ENCODE measurements at regions not wholly inside any gene's neighbourhood (a gene's known extent, or its start where the extent isn't known, plus 50 kb on each side); places are given as distances from the start of the nearest gene placed in this dataset.

DNA sequence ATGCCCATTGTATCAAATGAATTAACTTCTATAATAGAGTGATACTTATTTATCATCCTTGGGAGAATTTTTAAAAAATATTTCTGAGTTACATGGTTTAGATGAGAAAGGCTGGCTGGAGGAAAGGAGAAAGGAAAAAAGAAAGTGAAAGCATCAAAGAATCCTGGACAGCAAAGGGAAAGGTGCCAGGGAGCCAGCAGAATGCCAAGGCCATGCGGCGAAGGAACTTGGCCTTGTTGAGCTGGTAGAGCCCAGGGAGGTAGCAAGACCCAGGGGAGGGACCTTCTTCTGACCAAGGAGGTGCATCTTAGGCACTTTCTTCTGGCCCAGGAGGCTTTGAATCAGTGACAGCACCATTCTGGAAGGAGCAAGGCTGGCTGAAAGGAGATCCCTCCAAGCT is 240.5 kb downstream of the ENC1 start:
- no peaks in the 10 kb centered on the region for H4K20me1 ChIP-seq
- no peak overlapping the region for H3K9ac ChIP-seq
- H3K9me3 ChIP-seq, result no peaks in the 10 kb centered on the region
- no peaks in the 10 kb centered on the region for H3K4me1 ChIP-seq
- no peak overlapping the region for H3K4me2 ChIP-seq
- no peak for TF ChIP-seq Cebpa-rat (IDR thresholded peaks at IDR 0.05)
- H3K27me3 ChIP-seq, result no peaks in the 10 kb centered on the region
- no peak overlapping the region for H3K27ac ChIP-seq
- H3K36me3 ChIP-seq, result no peaks in the 10 kb centered on the region
- no peak overlapping the region for H3K4me3 ChIP-seq

DNA sequence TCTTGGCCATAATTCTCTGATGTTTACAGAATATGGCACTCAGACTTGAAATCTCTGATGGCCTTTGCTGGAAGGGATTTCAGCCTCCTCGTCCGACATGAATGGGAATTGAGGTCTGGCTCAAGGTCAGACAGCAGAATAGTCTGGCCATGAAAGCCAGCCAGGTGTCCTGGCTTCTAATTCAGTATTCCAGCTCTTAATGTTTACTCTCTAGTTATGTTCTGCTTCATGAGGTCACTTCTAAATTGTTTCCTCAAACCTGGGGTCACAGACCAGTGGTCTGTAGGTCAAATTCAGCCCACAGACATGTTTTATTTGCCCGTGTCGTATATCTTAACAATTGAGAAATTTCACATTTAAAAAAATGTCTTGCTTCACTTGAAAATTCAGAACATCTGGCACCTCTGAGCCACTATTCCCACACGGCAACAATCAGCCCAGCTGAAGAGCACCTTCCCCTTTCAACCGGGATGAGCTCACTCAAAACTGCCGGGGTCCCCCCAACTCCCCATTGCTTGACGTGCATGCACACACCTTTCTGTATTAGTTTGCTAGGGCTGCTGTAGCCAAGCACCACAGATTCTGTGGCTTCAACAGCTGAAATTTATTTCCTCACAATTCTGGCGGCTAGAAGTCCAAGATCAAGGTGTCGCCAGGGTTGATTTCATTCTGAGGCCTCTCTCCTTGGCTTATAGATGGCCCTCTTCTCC is 243.5 kb downstream of the ENC1 start:
- Histone ChIP-seq H3K4me1 (no peaks in the 10 kb centered on the region), H3K9me3 (no peaks in the 10 kb centered on the region), H3K36me3 (no peaks in the 10 kb centered on the region), H4K20me1 (no peaks in the 10 kb centered on the region), H3K4me2 (no peak overlapping the region), H3K27me3 (no peaks in the 10 kb centered on the region), H3K27ac (no peak overlapping the region), H3K9ac (no peak overlapping the region), H3K4me3 (no peak overlapping the region)
- no peak for TF ChIP-seq Cebpa-rat (IDR thresholded peaks at IDR 0.05)

DNA sequence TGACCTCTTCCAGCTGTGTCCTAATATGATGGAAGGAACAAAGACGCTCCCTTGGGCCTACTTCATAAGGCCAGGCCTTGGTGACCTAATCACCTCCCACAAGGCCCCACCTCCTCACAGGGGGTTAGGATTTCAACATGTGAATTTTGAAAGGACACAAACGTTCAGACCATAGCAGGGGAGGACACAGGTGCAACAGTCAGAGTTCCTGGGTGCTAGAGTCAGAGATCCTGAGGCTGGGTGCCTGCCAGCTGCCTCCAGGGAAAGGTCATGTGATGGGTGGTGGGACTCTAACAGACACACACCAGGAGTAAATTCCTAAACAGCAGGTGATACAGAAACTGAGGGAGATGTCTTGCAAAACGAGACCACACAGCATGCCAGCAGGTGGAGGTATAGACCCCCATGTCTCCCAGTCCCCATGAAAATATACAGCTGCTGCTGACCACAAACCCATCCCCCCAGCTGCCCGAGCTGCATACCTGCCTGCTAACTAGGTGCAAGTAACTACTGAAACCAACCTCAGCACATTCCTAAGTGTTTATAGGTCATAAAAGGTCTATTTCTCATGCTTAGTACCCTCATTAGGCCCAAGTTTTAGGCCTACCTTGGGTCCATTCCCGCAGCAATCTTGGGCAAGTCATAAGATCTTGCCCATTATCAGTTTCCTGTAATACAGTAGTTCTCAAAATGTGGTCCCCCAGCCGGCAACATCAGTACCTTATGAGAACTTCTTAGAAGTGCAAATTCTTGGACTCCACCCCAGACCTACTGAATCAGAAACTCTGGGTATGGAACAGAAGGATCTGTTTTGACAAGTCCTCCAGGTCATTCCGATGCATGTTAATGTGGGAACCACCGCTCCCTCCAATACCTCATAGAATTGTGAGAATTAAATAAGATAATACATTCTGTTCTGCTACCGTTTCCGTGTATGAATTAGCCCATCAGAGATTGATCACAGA is 245.3 kb downstream of the ENC1 start:
- Histone ChIP-seq H3K27ac (no peak overlapping the region), H3K27me3 (no peaks in the 10 kb centered on the region), H3K4me1 (no peaks in the 10 kb centered on the region), H3K9me3 (no peaks in the 10 kb centered on the region), H3K4me3 (no peak overlapping the region), H3K9ac (no peak overlapping the region), H4K20me1 (no peaks in the 10 kb centered on the region), H3K36me3 (no peaks in the 10 kb centered on the region), H3K4me2 (no peak overlapping the region)
- no peak for TF ChIP-seq Cebpa-rat (IDR thresholded peaks at IDR 0.05)

DNA sequence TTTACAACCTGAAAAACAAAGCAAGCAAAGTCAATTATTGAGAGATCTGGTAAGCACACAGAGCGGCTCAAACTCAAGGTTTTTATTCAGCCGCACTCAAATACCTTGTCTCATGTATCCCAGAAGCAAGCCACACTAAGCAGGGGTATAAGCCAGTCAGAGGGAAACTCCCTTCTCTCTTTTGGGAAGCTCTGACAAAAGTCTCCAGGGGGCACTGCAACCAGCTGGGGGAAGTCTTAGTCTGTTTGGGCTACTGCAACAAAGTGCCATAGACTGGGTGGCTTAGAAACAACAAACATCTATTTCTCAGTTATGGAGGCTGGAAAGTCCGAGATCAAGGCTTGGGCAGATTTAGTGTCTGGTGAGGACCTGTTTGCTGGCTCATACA is 246.0 kb downstream of the ENC1 start:
- H3K9ac ChIP-seq, result no peak overlapping the region
- H3K4me2 ChIP-seq, result no peak overlapping the region
- H3K4me1 ChIP-seq, result no peaks in the 10 kb centered on the region
- no peaks in the 10 kb centered on the region for H3K36me3 ChIP-seq
- no peaks in the 10 kb centered on the region for H3K27me3 ChIP-seq
- no peak overlapping the region for H3K4me3 ChIP-seq
- no peaks in the 10 kb centered on the region for H3K9me3 ChIP-seq
- no peaks in the 10 kb centered on the region for H4K20me1 ChIP-seq
- no peak overlapping the region for H3K27ac ChIP-seq
- no peak for TF ChIP-seq Cebpa-rat (IDR thresholded peaks at IDR 0.05)

DNA sequence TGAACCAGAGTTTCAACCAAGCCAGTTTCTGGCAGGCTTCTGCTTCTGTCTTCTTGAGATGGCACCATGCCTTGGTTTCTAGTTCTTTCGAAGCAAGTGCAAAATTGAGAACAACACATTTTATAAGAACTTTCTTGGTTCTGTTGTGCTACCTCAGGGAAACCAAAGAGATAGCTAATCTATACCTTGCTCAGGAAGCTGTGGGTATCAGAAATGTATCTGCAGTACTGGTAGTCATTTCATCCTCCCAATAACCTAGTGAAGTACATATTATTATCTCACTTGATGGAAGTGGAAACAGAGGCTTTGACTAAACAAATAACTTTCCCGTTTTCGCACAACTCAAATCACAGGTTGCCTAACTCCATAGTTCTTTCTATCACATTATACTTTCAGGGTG is 246.6 kb downstream of the ENC1 start:
- Histone ChIP-seq H3K9me3 (no peaks in the 10 kb centered on the region), H3K36me3 (no peaks in the 10 kb centered on the region), H4K20me1 (no peaks in the 10 kb centered on the region), H3K9ac (no peak overlapping the region), H3K4me2 (no peak overlapping the region), H3K27me3 (no peaks in the 10 kb centered on the region), H3K4me1 (no peaks in the 10 kb centered on the region), H3K4me3 (no peak overlapping the region), H3K27ac (no peak overlapping the region)
- TF ChIP-seq Cebpa-rat (IDR thresholded peaks at IDR 0.05), result no peak

DNA sequence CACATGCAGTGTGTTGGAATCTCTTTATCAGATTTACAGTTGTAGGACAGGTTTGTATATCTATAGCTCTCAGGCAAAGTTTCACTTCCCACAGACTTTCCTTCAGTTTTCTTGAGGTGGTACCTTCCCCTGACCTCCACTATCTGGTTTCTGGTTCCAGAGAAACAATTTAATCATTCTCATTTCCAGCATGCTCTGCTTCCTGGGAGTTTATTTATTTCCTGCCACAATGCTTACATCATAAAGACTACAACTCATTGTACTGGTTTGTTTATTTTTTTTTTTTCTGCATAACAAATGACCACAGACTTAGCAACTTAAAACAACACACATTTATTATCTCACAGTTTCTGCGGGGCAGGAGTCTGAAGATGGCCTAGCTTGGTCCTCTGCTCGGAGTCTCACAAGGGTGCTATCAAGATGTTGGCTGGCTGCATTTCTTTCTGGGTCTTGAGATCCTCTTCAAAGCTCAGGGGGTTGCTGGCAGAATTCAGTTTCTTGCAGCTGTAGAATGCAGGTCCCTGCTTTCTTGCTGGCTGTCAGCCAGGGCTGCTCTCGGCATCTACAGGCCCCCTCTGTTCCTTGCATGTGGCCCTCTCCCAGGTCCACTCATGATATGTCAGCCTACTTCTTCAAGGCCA is 247.7 kb downstream of the ENC1 start:
- no peak for TF ChIP-seq Cebpa-rat (IDR thresholded peaks at IDR 0.05)
- no peak overlapping the region for H3K27ac ChIP-seq
- no peaks in the 10 kb centered on the region for H3K27me3 ChIP-seq

DNA sequence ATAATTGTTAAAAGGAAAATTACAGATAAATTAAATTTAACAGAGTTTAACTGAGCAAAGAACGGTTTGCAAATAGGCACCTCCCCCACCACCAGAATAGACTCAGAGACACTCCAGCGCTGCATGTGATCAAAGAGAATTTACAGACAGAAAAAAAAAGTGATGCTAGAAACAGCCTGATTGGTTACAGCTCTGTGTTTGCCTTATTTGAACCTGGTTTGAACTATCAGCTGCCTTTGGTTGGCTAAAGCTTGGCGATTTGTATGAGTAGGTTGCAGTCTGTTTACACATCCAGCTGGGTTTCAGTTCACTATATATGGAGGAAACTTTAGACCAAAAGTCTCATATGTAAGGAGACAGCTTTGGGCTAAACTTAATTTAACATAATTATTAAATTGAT is 249.1 kb downstream of the ENC1 start:
- Histone ChIP-seq H3K27ac (no peak overlapping the region), H3K4me2 (no peak overlapping the region), H3K27me3 (no peaks in the 10 kb centered on the region), H3K4me1 (no peaks in the 10 kb centered on the region), H3K4me3 (no peak overlapping the region), H3K9ac (no peak overlapping the region), H3K9me3 (no peaks in the 10 kb centered on the region), H3K36me3 (no peaks in the 10 kb centered on the region), H4K20me1 (no peaks in the 10 kb centered on the region)
- no peak for TF ChIP-seq Cebpa-rat (IDR thresholded peaks at IDR 0.05)

More for the DNA sequence above, 247.7 kb downstream of the ENC1 start:
- Histone ChIP-seq H3K9ac (no peak overlapping the region), H3K4me1 (no peaks in the 10 kb centered on the region), H3K4me2 (no peak overlapping the region), H3K36me3 (no peaks in the 10 kb centered on the region), H4K20me1 (no peaks in the 10 kb centered on the region), H3K4me3 (no peak overlapping the region), H3K9me3 (no peaks in the 10 kb centered on the region)

DNA sequence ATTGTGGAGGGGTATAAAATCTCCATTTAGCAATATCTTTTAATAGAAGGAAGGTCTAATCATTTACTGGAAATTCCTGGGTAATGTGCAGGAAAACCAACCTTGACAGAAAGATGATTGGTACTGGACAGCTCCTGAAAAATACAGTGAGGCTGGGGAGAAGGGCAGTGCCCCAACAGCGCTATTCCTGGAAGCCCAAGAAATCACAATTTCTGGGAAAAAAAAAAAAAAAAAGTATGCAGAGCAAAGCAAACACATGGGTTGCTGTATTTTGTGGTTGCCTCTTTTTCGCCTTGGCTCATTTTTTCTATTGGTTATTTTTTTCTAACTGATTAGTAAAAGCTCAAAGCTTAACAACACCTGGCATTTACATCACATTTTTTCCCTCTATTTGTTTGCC is 249.7 kb downstream of the ENC1 start:
- H3K9me3 ChIP-seq, result no peaks in the 10 kb centered on the region
- no peak overlapping the region for H3K27ac ChIP-seq
- H3K36me3 ChIP-seq, result no peaks in the 10 kb centered on the region
- H3K9ac ChIP-seq, result no peak overlapping the region
- no peaks in the 10 kb centered on the region for H3K4me1 ChIP-seq
- no peak overlapping the region for H3K4me3 ChIP-seq
- no peak overlapping the region for H3K4me2 ChIP-seq
- H4K20me1 ChIP-seq, result no peaks in the 10 kb centered on the region
- TF ChIP-seq Cebpa-rat (IDR thresholded peaks at IDR 0.05), result no peak
- H3K27me3 ChIP-seq, result no peaks in the 10 kb centered on the region

DNA sequence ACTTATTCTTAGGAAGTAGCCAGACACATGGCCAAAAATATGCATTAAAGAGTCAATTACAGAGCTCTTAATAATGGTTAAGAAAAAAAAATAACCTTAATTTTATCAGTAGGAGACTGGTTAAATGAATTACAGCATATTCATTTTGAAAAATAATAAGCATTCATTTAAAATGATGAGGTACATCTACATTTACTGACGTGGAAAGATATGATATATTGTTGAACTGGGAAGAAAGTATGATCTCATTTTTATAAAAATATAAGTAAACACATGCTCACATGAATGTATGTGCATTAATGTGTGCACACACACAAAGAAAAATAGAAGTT is 250.3 kb downstream of the ENC1 start:
- TF ChIP-seq Cebpa-rat (IDR thresholded peaks at IDR 0.05), result no peak
- H3K4me1 ChIP-seq, result no peaks in the 10 kb centered on the region
- no peak overlapping the region for H3K27ac ChIP-seq
- H3K4me3 ChIP-seq, result no peak overlapping the region
- H3K4me2 ChIP-seq, result no peak overlapping the region
- H3K36me3 ChIP-seq, result no peaks in the 10 kb centered on the region
- H3K9me3 ChIP-seq, result no peaks in the 10 kb centered on the region
- no peaks in the 10 kb centered on the region for H4K20me1 ChIP-seq
- no peak overlapping the region for H3K9ac ChIP-seq
- no peaks in the 10 kb centered on the region for H3K27me3 ChIP-seq
